Suprapubic skin (tissue), 4 donors: ENCODE measurements at regions not wholly inside any gene's neighbourhood (a gene's known extent, or its start where the extent isn't known, plus 50 kb on each side); places are given as distances from the start of the nearest gene placed in this dataset.

Experiments
- DNase-seq, 2 donors: peaks; one replicate each; pipeline ENCODE4 v3.0.0-alpha.2; 2019; ENCODE audit warnings: low spot score in 2 of 2
- H3K27ac ChIP-seq: fragments of 200-600 bp; sonication (generic); one replicate; pipeline ENCODE4 v1.5.1; 2019
- H3K27me3 ChIP-seq: fragments of 200-600 bp; sonication (generic); one replicate; pipeline ENCODE4 v1.5.1; 2019
- H3K36me3 ChIP-seq: fragments of 200-600 bp; sonication (generic); one replicate; pipeline ENCODE4 v1.5.1; 2019
- H3K4me1 ChIP-seq: fragments of 200-600 bp; sonication (generic); one replicate; pipeline ENCODE4 v1.5.1; 2019
- H3K4me3 ChIP-seq: fragments of 200-600 bp; sonication (generic); one replicate; pipeline ENCODE4 v1.5.1; 2019; ENCODE audit warnings: mild to moderate bottlenecking
- H3K9me3 ChIP-seq: fragments of 200-600 bp; sonication (generic); one replicate; pipeline ENCODE4 v1.5.1; 2019
- CTCF ChIP-seq, 2 donors: fragments of 200-600 bp in 1 of 2; fragments of 450-650 bp in 1 of 2; sonication (generic) in 1 of 2; IDR thresholded peaks; one replicate each; pipeline ENCODE4 v1.5.1; 2016 to 2019; ENCODE audit warnings: antibody characterized with exemption in 2 of 2, mild to moderate bottlenecking in 1 of 2, moderate library complexity in 1 of 2
- EP300 ChIP-seq: sonication (generic); formaldehyde crosslinking; IDR thresholded peaks from one replicate; pipeline ENCODE4 v1.6.1; 2017; ENCODE audit warnings: antibody characterized with exemption
- POLR2A ChIP-seq, 2 donors: fragments of 450-650 bp; IDR thresholded peaks; one replicate each; pipeline ENCODE4 v1.6.1; 2017; ENCODE audit warnings: antibody characterized with exemption in 2 of 2, mild to moderate bottlenecking in 2 of 2, moderate library complexity in 2 of 2
- POLR2AphosphoS5 ChIP-seq, 3 donors: sonication (generic); formaldehyde crosslinking; IDR thresholded peaks; one replicate each; pipeline ENCODE4 v1.6.1; 2017; ENCODE audit warnings: antibody characterized with exemption in 3 of 3
- WGBS: methylation state at CpG from one replicate; pipeline ENCODE4 v1.1.5; 2018; 5-methylcytosine and 5-hydroxymethylcytosine counted together

GRCh38 chr17:14736631-14737030 lies 435.8 kb downstream of the HS3ST3B1 start:
- H3K4me3 ChIP-seq = no peak overlapping the region
- no peaks in the 10 kb centered on the region for H3K9me3 ChIP-seq
- H3K4me1 ChIP-seq = peaks cover 23% of the 10 kb centered on the region
- H3K27ac ChIP-seq = no peak overlapping the region
- 78% methylated on average over 6 of the region's 6 CpGs for WGBS
- no peaks in the 10 kb centered on the region for H3K36me3 ChIP-seq
- no peak for TF ChIP-seq EP300
- TF ChIP-seq POLR2AphosphoS5 (IDR thresholded peaks at IDR 0.05) = no peak
- no peak for TF ChIP-seq POLR2A (IDR thresholded peaks at IDR 0.05)
- no peak for TF ChIP-seq CTCF (IDR thresholded peaks at IDR 0.05)
- DNase-seq = no peak
- no peaks in the 10 kb centered on the region for H3K27me3 ChIP-seq

DNA sequence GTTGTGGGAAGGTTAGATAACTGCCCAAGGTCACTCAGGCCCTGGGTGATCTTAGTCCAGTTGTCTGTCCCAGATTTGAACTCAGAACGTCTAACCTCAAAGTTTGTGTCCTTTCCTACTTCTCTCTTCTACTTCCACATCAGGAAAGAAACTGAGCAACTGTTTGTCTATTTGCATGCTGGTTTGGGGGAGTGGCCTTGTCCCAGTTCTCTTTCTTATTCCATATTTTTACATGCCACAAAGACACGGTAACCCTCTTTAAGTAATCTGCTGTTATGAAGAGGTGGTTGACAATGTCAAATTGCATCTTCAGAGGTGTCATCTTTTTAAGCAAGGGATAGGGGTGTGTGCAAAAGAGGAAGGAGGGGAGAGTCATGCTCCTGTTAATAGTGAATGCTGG lies 432.5 kb downstream of the HS3ST3B1 start:
- Histone ChIP-seq H3K9me3 (no peaks in the 10 kb centered on the region), H3K36me3 (no peaks in the 10 kb centered on the region), H3K27me3 (no peaks in the 10 kb centered on the region), H3K27ac (no peak overlapping the region), H3K4me3 (no peak overlapping the region), H3K4me1 (peaks cover 14% of the 10 kb centered on the region)
- DNase-seq = no peak
- TF ChIP-seq POLR2A (IDR thresholded peaks at IDR 0.05) = no peak
- TF ChIP-seq EP300 = no peak
- TF ChIP-seq CTCF (IDR thresholded peaks at IDR 0.05) = no peak
- TF ChIP-seq POLR2AphosphoS5 (IDR thresholded peaks at IDR 0.05) = no peak
- WGBS = 84% methylated on average over 2 of the region's 2 CpGs

DNA sequence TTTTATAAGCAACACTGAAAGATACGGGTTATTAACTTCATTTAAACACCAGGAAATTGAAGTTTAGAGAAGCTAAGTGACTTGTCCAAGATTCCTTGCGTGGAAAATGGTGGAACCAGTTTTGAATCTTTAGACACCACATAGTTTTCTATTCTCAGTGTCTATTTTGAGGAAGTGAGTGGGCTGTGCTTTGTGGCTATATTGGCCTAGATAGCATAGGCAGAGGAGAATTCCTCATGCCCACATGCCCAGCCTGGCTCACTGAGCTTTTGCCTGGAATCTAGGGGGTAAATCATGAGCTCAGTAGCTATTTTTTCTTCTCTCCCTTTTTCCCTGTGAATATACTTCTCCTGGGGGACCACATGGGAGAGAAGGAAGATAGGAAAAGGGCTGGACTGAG lies 431.3 kb downstream of the HS3ST3B1 start:
- no peak overlapping the region for H3K4me3 ChIP-seq
- peaks cover 2% of the 10 kb centered on the region for H3K4me1 ChIP-seq
- no peaks in the 10 kb centered on the region for H3K27me3 ChIP-seq
- DNase-seq = no peak
- H3K9me3 ChIP-seq = no peaks in the 10 kb centered on the region
- 78% methylated on average over 2 of the region's 2 CpGs for WGBS
- no peaks in the 10 kb centered on the region for H3K36me3 ChIP-seq
- TF ChIP-seq POLR2A (IDR thresholded peaks at IDR 0.05) (no peak), POLR2AphosphoS5 (IDR thresholded peaks at IDR 0.05) (no peak)
- no peak overlapping the region for H3K27ac ChIP-seq

DNA sequence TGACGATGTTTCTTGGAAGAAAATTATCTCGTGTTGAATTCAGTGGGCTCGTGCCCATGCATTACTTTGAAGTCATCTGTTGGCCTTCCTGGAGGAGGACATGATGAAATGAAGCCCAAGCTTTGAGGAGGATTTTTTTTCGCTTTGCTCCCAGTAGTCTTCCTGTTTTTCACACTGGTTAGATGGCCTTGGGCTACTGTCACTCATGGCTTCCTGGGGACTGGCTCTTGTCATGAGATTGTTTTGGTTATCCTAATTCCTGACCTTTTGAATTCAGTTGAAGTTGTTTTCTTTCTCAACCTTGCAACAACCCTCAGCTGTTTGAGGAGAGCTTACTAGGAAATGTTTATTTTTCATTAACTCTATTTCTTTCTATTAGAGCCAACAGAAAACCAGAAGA lies 430.7 kb downstream of the HS3ST3B1 start:
- TF ChIP-seq POLR2AphosphoS5 (IDR thresholded peaks at IDR 0.05) (no peak), POLR2A (IDR thresholded peaks at IDR 0.05) (no peak), EP300 (no peak), CTCF (IDR thresholded peaks at IDR 0.05) (no peak)
- DNase-seq = no peak
- Histone ChIP-seq H3K36me3 (no peaks in the 10 kb centered on the region), H3K9me3 (no peaks in the 10 kb centered on the region), H3K4me1 (no peaks in the 10 kb centered on the region), H3K4me3 (no peak overlapping the region), H3K27ac (no peak overlapping the region), H3K27me3 (no peaks in the 10 kb centered on the region)
- WGBS = 94% methylated on average over 4 of the region's 4 CpGs

DNA sequence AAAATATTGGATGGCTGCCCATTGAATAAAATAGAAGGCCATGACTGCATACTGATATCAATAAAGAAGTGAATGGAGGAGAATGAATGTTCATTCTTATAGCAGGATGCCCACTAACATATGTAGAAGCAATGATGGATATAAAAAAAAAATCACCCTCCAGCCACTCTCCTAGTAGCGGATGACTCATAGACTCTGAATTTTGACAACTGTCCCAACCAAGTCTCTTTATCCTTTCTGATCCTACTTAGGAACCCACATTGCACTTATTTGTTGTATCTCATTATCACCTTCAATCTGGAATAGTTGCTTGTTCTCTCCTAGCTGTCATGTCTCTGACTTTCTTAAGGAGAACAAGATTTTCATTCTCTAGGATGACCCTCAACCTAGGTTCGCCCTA lies 429.9 kb downstream of the HS3ST3B1 start:
- no peak for DNase-seq
- no peak for TF ChIP-seq POLR2A (IDR thresholded peaks at IDR 0.05)
- no peak for TF ChIP-seq POLR2AphosphoS5 (IDR thresholded peaks at IDR 0.05)
- TF ChIP-seq EP300 = no peak
- TF ChIP-seq CTCF (IDR thresholded peaks at IDR 0.05) = no peak
- Histone ChIP-seq H3K9me3 (no peaks in the 10 kb centered on the region), H3K4me1 (no peaks in the 10 kb centered on the region), H3K4me3 (no peak overlapping the region), H3K27me3 (no peaks in the 10 kb centered on the region), H3K36me3 (no peaks in the 10 kb centered on the region), H3K27ac (no peak overlapping the region)
- WGBS = 90% methylated on average over 2 of the region's 2 CpGs

GRCh38 chr17:14725729-14726128 lies 424.8 kb downstream of the HS3ST3B1 start:
- DNase-seq = no peak
- Histone ChIP-seq H3K27me3 (no peaks in the 10 kb centered on the region), H3K4me1 (no peaks in the 10 kb centered on the region), H3K36me3 (no peaks in the 10 kb centered on the region), H3K9me3 (no peaks in the 10 kb centered on the region), H3K4me3 (no peak overlapping the region), H3K27ac (no peak overlapping the region)
- 65% methylated on average over 4 of the region's 4 CpGs for WGBS
- TF ChIP-seq POLR2AphosphoS5 (IDR thresholded peaks at IDR 0.05) = no peak
- no peak for TF ChIP-seq EP300
- TF ChIP-seq POLR2A (IDR thresholded peaks at IDR 0.05) = no peak
- TF ChIP-seq CTCF (IDR thresholded peaks at IDR 0.05) = no peak
